ENCODE measurements at regions not wholly inside any gene's neighbourhood (a gene's known extent, or its start where the extent isn't known, plus 50 kb on each side); places are given as distances from the start of the nearest gene placed in this dataset.

DNA sequence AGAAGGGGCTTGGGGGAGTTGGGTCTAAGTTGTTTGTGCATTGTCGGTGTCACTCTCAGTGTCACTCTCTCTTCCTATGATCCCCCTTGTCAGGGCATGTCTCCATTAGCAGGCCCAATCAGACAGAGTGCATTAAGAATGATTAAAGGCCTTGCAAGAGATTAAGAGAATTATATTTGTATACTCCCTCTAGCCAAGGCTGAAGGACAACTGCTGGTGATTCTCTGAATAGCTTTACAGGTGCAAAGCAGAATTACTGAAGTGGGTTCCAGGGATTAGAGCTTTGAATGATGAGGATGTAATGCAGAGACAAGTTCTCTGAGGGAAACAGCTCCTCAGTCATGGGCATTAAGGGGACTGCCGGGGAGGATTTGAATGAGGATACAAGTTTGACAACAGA, 104.8 kb upstream of the LGALSL start:
- no peak overlapping the region for H3K4me3 ChIP-seq (ENCODE audit: low read depth, low read length)
- TF ChIP-seq, protein P1, sequence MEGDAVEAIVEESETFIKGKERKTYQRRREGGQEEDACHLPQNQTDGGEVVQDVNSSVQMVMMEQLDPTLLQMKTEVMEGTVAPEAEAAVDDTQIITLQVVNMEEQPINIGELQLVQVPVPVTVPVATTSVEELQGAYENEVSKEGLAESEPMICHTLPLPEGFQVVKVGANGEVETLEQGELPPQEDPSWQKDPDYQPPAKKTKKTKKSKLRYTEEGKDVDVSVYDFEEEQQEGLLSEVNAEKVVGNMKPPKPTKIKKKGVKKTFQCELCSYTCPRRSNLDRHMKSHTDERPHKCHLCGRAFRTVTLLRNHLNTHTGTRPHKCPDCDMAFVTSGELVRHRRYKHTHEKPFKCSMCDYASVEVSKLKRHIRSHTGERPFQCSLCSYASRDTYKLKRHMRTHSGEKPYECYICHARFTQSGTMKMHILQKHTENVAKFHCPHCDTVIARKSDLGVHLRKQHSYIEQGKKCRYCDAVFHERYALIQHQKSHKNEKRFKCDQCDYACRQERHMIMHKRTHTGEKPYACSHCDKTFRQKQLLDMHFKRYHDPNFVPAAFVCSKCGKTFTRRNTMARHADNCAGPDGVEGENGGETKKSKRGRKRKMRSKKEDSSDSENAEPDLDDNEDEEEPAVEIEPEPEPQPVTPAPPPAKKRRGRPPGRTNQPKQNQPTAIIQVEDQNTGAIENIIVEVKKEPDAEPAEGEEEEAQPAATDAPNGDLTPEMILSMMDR (IDR thresholded peaks at IDR 0.05; ENCODE audit: low read depth, low read length), result no peak

DNA sequence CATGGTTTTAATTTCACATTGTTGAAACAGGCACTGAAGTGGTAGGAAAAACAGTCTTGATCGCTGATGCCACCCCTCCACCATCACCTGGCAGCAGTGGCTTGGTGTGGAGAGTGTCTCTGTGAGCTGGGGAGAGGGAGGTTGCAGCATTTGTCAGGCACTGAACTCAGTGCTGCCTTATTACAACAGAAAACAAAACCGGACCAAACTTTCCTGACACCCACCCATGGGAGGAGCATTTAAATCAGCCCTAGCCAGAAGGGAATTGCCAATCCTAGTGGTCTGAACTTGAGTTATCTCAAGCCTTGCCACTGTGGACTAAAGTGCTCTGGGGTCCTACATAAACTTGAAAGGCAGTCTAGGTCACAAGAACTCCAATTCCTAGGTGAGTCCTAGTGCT, 103.0 kb upstream of the LGALSL start:
- TF ChIP-seq, protein P1 (IDR thresholded peaks at IDR 0.05; ENCODE audit: low read depth, low read length), result no peak
- H3K4me3 ChIP-seq (ENCODE audit: low read depth, low read length), result no peak overlapping the region

DNA sequence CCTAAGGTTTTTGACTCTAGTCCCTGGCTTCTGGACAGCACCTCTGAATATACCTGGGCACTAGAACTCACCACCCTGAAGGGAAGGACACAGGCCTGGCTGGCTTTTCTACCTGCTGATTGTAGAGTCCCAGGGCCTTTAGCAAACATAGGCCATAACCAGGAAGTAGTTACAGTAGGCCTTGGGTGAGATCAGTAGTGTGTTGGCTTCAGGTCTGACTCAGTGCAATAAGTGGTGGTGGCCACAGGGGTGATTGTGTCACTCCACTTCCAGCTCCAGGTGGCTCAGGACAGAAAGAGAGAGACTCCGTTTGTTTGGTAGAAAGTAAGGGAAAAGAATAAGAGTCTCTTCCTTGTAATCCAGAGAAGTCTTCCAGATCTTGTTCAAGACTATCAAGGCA, 101.7 kb upstream of the LGALSL start:
- TF ChIP-seq, protein P1 (IDR thresholded peaks at IDR 0.05; ENCODE audit: low read depth, low read length), result no peak
- H3K4me3 ChIP-seq (ENCODE audit: low read depth, low read length), result no peak overlapping the region

DNA sequence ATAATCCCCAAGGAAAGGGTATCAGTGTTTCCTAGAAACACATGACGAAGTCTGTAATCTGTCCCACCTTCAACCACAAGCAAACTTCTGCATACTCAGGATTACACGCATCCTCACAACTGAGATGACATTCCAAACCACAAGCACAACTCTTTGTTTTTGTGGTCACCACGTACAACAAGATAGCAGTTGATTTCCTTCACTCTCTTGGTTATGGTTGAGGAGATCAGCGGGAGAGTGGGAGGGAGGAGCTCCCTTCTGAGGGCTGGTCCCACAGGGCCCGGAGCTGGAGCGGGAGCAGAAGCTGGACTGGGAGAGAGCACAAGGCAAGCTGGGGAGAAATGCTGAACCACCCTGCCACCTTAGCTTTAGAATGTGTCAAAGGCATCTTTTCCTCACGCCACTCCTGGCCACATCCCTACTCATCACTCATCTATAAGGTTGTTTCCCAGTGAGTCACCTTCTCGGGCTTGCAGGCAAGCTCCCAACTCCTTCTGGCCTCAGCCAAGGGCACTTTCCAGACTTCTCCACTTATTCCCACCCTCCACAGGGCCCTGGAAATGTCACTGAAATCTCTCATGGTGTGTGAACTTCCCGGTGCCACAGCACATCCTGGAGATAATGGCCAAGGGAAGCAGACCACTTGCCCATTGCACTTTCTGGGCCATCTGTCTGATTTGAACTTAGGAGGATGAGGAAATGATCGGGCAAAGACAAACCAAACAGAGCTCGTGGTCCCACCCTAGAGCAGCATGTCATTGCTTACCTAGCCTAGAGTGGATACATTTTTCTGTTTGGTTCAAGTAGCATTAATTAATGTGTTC, 98.9 kb upstream of the LGALSL start:
- H3K4me3 ChIP-seq (ENCODE audit: low read depth, low read length), result no peak overlapping the region
- TF ChIP-seq, protein P1 (IDR thresholded peaks at IDR 0.05; ENCODE audit: low read depth, low read length), result no peak

DNA sequence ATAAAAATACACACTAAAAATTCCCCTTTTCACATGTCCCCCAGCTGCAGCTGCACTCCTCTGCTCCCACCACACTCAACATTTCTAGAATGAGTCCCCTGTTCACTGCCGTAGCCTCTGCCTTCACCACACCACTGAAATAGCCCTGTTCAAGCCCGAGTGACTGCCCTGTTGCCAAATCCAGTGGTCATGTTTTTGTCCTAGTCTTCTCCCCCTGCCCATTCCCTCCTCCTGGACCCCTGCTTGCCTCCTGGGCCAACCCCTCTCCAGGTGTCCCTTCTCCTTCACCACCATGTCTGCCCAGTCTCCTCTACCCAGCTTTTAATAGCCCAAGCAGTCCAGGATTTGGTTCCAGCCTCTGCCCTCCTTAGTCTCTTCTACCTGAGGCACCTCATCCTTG, 97.1 kb upstream of the LGALSL start:
- TF ChIP-seq, protein P1 (IDR thresholded peaks at IDR 0.05; ENCODE audit: low read depth, low read length), result no peak
- H3K4me3 ChIP-seq (ENCODE audit: low read depth, low read length), result no peak overlapping the region

DNA sequence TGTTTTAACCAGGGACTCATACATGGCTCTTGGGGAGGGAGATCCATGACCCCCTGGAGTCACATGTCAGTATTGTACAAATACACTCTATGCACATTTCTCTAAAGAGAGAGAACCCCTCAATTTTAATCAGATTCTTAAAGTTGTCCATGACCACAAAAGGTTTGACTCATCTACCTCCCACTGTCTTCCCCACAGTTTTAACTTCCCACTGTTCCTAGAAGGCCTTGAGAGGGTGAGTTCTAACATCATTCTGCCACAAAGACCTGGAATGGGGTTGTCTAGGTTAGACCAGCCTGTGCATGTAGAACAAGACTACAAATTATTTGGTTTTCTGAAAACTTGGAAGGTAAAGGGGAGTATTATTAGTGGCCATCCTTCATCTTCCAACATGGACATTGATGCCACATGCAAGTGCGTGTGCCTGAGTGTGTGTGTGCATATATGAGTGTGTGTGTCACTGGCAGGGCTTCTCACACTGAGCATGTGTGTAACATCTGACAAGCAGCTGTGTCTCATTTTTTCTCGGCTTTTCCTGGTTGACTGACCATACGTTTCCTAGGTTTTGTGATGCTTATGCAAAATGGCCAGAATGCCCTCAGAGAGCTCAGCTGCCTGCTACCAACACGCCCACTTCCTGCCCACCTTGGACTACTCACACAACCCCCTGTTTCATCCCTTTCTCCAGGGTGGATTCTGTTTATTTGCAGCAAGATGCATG, 94.6 kb upstream of the LGALSL start:
- no peak overlapping the region for H3K4me3 ChIP-seq (ENCODE audit: low read depth, low read length)
- TF ChIP-seq, protein P1 (IDR thresholded peaks at IDR 0.05; ENCODE audit: low read depth, low read length), result no peak
